ENCODE measurements at regions not wholly inside any gene's neighbourhood (a gene's known extent, or its start where the extent isn't known, plus 50 kb on each side); places are given as distances from the start of the nearest gene placed in this dataset.

DNA sequence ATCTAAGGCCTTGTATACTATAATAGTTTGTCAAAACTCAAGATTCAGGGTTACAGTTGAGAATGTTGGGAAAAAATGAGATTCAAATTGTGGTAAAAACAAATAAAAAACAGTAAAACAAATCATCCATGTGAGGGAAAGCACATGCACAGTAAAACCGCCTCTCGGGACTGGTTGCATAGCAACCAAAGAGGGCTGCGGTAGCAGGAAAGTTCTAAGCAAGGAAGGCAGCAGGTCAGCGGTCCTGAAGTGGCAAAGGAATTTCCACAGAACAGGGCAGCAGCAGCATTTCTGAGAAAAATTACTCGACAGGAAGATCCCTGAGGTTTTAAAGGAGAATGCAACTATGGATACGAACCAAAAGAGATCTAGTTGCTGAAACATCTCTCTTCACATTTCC lies 93.7 kb downstream of the DYNAP start:
- TF ChIP-seq POLR2A (IDR thresholded peaks at IDR 0.05) (no peak), CTCF (IDR thresholded peaks at IDR 0.05) (no peak)
